ENCODE measurements at regions not wholly inside any gene's neighbourhood (a gene's known extent, or its start where the extent isn't known, plus 50 kb on each side); places are given as distances from the start of the nearest gene placed in this dataset.

DNA sequence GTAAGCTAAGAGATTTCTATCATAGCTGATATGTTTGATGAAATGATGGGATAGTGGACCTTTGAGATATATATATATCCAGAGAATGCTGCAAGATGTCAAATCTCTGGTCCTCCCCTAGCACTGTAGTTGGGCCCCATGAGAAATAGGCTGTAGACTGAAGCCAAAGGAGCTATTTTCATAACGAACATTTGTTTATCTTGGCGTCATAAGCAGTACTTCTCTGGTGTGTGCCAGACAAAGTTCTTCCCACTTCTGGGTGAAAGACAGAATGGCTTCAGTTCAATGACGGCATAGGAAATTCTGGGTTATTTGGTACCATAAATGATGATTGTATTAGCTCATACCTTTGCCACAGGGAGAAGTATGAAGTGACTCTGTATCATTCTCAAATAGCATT is 534.3 kb downstream of the SOX5 start:
- TF ChIP-seq ZBTB21 (tag by site-specific recombination; IDR thresholded peaks at IDR 0.05) = peak; percentile 16; the same call in 1 of the 2 replicates
- TF ChIP-seq, protein P1, sequence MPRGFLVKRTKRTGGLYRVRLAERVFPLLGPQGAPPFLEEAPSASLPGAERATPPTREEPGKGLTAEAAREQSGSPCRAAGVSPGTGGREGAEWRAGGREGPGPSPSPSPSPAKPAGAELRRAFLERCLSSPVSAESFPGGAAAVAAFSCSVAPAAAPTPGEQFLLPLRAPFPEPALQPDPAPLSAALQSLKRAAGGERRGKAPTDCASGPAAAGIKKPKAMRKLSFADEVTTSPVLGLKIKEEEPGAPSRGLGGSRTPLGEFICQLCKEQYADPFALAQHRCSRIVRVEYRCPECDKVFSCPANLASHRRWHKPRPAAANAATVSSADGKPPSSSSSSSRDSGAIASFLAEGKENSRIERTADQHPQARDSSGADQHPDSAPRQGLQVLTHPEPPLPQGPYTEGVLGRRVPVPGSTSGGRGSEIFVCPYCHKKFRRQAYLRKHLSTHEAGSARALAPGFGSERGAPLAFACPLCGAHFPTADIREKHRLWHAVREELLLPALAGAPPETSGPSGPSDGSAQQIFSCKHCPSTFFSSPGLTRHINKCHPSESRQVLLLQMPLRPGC (tag by site-specific recombination; IDR thresholded peaks at IDR 0.05) = no peak
- Histone ChIP-seq H3K27ac (ENCODE audit: extremely low read depth, low read depth, low read length) (no peak overlapping the region), H3K36me3 (ENCODE audit: control insufficient read depth in 2 of 2, insufficient read depth in 1 of 2, low read length in 2 of 2) (no peaks in the 10 kb centered on the region), H3K9me3 (ENCODE audit: control insufficient read depth, insufficient read depth, low read depth, low read length) (no peaks in the 10 kb centered on the region), H3K4me1 (ENCODE audit: control insufficient read depth, insufficient read depth, low read length) (no peaks in the 10 kb centered on the region), H3K4me3 (ENCODE audit: low read depth, low read length) (no peak overlapping the region)
- ChIA-PET POLR2A (no interaction called here), CTCF (no interaction called here)

DNA sequence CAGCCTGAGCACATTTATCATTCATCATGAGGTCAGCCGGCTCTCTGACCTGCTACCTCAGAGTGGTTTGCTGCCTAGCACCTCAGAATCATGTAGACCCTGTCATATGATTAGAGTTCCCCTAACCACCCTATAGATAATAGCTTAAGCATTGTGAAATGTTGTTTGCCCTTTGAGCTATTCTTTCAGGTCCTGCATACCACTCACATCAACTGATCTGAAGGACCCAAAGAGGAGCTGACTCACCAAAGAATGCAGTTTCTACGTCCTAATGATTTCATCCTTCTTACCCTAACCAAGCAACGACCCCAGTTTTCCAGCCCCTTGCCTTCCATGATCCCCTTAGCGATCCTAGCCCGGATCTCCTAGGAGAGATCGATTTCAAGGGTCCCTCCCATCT is 527.9 kb downstream of the SOX5 start:
- Histone ChIP-seq H3K36me3 (ENCODE audit: control insufficient read depth in 2 of 2, insufficient read depth in 1 of 2, low read length in 2 of 2) (no peaks in the 10 kb centered on the region), H3K4me3 (ENCODE audit: low read depth, low read length) (no peak overlapping the region), H3K9me3 (ENCODE audit: control insufficient read depth, insufficient read depth, low read depth, low read length) (no peaks in the 10 kb centered on the region), H3K4me1 (ENCODE audit: control insufficient read depth, insufficient read depth, low read length) (no peaks in the 10 kb centered on the region), H3K27ac (ENCODE audit: extremely low read depth, low read depth, low read length) (no peak overlapping the region)
- CTCF ChIA-PET = no interaction called here
- POLR2A ChIA-PET = no interaction called here
- TF ChIP-seq ZNF785 (tag by site-specific recombination; IDR thresholded peaks at IDR 0.05) = no peak
- no peak for TF ChIP-seq ZNF112 (tag by site-specific recombination; IDR thresholded peaks at IDR 0.05)

DNA sequence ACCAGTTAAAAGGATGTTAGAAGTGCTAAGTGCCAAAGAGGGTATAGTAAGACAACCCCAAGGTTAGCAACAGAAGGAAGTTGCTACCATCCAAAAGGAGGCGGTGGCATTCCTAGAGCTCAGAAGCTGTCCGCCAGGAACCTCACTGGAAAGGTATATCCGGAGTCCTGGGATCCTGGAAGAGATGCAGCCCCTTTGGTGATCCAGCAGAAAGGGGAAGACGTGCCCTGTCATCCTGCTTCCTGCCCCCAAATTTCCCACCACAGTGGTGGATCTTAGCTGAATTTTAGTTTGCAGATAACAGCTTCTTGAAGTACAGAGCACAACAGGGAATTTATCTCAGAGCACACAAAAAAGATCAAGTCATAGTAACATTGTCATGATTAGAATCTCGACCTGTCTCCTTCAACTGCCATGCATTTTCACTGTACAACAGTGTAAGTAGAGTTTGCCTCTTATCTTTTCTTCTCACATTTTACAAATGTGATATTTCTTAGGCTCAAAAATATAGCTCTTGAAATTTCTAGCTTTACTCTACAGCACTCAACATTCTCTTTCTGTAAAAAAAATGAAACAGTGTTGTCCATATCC is 526.3 kb downstream of the SOX5 start:
- no peak overlapping the region for H3K27ac ChIP-seq (ENCODE audit: extremely low read depth, low read depth, low read length)

DNA sequence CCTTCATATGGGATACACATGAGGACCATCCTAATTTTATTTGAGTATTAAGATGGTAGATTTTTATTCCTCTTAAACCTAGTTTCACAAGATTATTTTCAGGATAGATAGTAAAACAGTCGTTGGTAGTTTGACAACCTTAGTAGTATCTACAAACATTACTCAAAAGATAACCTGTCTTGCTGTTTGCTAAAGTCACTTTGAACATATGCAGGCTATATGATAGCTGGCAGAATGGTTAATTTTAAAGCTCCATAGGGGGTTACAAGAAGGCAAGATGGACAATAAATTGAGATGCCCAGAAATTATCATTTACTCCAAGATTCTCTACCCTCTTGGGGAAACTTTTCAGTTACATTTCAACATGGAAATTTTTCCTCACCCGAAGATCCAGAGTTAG is 525.7 kb downstream of the SOX5 start:
- POLR2A ChIA-PET = no interaction called here
- no peak for TF ChIP-seq ZNF354C (tag by site-specific recombination; IDR thresholded peaks at IDR 0.05; ENCODE audit: borderline replicate concordance, low read depth)
- TF ChIP-seq ZNF223 (tag by site-specific recombination; IDR thresholded peaks at IDR 0.05) = no peak
- TF ChIP-seq ZNF677 (tag by site-specific recombination; IDR thresholded peaks at IDR 0.05) = no peak
- no peak for TF ChIP-seq ZNF121 (tag by site-specific recombination; IDR thresholded peaks at IDR 0.05)
- TF ChIP-seq ZNF292 (tag by site-specific recombination; IDR thresholded peaks at IDR 0.05; ENCODE audit: borderline replicate concordance, low read depth) = no peak
- TF ChIP-seq, protein P2, sequence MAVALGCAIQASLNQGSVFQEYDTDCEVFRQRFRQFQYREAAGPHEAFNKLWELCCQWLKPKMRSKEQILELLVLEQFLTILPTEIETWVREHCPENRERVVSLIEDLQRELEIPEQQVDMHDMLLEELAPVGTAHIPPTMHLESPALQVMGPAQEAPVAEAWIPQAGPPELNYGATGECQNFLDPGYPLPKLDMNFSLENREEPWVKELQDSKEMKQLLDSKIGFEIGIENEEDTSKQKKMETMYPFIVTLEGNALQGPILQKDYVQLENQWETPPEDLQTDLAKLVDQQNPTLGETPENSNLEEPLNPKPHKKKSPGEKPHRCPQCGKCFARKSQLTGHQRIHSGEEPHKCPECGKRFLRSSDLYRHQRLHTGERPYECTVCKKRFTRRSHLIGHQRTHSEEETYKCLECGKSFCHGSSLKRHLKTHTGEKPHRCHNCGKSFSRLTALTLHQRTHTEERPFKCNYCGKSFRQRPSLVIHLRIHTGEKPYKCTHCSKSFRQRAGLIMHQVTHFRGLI (tag by site-specific recombination; IDR thresholded peaks at IDR 0.05) = no peak
- no peak for TF ChIP-seq IKZF3 (tag by site-specific recombination; IDR thresholded peaks at IDR 0.05)
- TF ChIP-seq MYNN (tag by site-specific recombination; IDR thresholded peaks at IDR 0.05; ENCODE audit: borderline replicate concordance) = no peak
- no peak for TF ChIP-seq KLF16 (tag by site-specific recombination; IDR thresholded peaks at IDR 0.05)
- no peak for TF ChIP-seq ZSCAN23 (tag by site-specific recombination; IDR thresholded peaks at IDR 0.05)
- TF ChIP-seq ZNF350 (tag by site-specific recombination; IDR thresholded peaks at IDR 0.05) = no peak
- no peak for TF ChIP-seq ZBTB20 (tag by site-specific recombination; IDR thresholded peaks at IDR 0.05)
- H3K4me3 ChIP-seq (ENCODE audit: low read depth, low read length) = no peak overlapping the region
- no peaks in the 10 kb centered on the region for H3K9me3 ChIP-seq (ENCODE audit: control insufficient read depth, insufficient read depth, low read depth, low read length)
- CTCF ChIA-PET = no interaction called here
- no peaks in the 10 kb centered on the region for H3K4me1 ChIP-seq (ENCODE audit: control insufficient read depth, insufficient read depth, low read length)
- H3K36me3 ChIP-seq (ENCODE audit: control insufficient read depth in 2 of 2, insufficient read depth in 1 of 2, low read length in 2 of 2) = no peaks in the 10 kb centered on the region
- H3K27ac ChIP-seq (ENCODE audit: extremely low read depth, low read depth, low read length) = no peak overlapping the region

More for the DNA sequence above, 526.3 kb downstream of the SOX5 start:
- TF ChIP-seq, protein P3, sequence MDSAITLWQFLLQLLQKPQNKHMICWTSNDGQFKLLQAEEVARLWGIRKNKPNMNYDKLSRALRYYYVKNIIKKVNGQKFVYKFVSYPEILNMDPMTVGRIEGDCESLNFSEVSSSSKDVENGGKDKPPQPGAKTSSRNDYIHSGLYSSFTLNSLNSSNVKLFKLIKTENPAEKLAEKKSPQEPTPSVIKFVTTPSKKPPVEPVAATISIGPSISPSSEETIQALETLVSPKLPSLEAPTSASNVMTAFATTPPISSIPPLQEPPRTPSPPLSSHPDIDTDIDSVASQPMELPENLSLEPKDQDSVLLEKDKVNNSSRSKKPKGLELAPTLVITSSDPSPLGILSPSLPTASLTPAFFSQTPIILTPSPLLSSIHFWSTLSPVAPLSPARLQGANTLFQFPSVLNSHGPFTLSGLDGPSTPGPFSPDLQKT (IDR thresholded peaks at IDR 0.05; ENCODE audit: borderline replicate concordance, low read depth, low read length) = no peak
- TF ChIP-seq REPIN1 (tag by site-specific recombination; IDR thresholded peaks at IDR 0.05; ENCODE audit: low read depth) (no peak), ZNF548 (tag by site-specific recombination; IDR thresholded peaks at IDR 0.05) (no peak), SP2 (tag by site-specific recombination; IDR thresholded peaks at IDR 0.05) (no peak), ZNF132 (tag by site-specific recombination; IDR thresholded peaks at IDR 0.05; ENCODE audit: borderline replicate concordance) (no peak), SCRT1 (tag by site-specific recombination; IDR thresholded peaks at IDR 0.05; ENCODE audit: borderline replicate concordance) (no peak), ZBTB20 (tag by site-specific recombination; IDR thresholded peaks at IDR 0.05) (no peak)
- TF ChIP-seq, protein P4, sequence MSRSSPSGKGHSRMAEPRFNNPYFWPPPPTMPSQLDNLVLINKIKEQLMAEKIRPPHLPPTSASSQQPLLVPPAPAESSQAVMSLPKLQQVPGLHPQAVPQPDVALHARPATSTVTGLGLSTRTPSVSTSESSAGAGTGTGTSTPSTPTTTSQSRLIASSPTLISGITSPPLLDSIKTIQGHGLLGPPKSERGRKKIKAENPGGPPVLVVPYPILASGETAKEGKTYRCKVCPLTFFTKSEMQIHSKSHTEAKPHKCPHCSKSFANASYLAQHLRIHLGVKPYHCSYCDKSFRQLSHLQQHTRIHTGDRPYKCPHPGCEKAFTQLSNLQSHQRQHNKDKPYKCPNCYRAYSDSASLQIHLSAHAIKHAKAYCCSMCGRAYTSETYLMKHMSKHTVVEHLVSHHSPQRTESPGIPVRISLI (tag by site-specific recombination; IDR thresholded peaks at IDR 0.05) = no peak
- ChIA-PET CTCF (interaction anchor here (0.6 kb wide), 1 partner anchor 226 kb away, joined by 3 read pairs; no protein-coding TSS in a partner anchor), POLR2A (interaction anchor here (0.5 kb wide), 1 partner anchor 1386 kb away, joined by 3 read pairs; no protein-coding TSS in a partner anchor)
- Histone ChIP-seq H3K36me3 (ENCODE audit: control insufficient read depth in 2 of 2, insufficient read depth in 1 of 2, low read length in 2 of 2) (no peaks in the 10 kb centered on the region), H3K4me1 (ENCODE audit: control insufficient read depth, insufficient read depth, low read length) (no peaks in the 10 kb centered on the region), H3K4me3 (ENCODE audit: low read depth, low read length) (no peak overlapping the region), H3K9me3 (ENCODE audit: control insufficient read depth, insufficient read depth, low read depth, low read length) (no peaks in the 10 kb centered on the region)
